Astrocyte of the cerebellum (primary cell): ENCODE measurements at regions not wholly inside any gene's neighbourhood (a gene's known extent, or its start where the extent isn't known, plus 50 kb on each side); places are given as distances from the start of the nearest gene placed in this dataset.
"Not testable (repeated sequence)": the region's sequence is repeated elsewhere in the genome, so short reads cannot be mapped to it uniquely, and the experiment has no call there.

Experiments used
- DNase-seq: peaks from one replicate; pipeline ENCODE4 v3.0.0-alpha.2; 2011; ENCODE audit warnings: low read depth
- H3K4me3 ChIP-seq: 2 replicates; pipeline ENCODE4 v1.5.1; 2011; ENCODE audit warnings: mild to moderate bottlenecking, low read depth, low read length, moderate library complexity
- in situ Hi-C: cut with HindIII; loops from 2 replicates; pipeline ENCODE4 v1.10.0; 2017; ENCODE audit warnings: low sequenced_read_pairs
- TF ChIP-seq, protein P1 (sequence below): IDR thresholded peaks from 2 replicates; pipeline ENCODE4 v1.5.1; 2012; ENCODE audit warnings: low read length, low read depth, moderate library complexity, mild to moderate bottlenecking; ENCODE audit errors: missing control alignments

DNA sequence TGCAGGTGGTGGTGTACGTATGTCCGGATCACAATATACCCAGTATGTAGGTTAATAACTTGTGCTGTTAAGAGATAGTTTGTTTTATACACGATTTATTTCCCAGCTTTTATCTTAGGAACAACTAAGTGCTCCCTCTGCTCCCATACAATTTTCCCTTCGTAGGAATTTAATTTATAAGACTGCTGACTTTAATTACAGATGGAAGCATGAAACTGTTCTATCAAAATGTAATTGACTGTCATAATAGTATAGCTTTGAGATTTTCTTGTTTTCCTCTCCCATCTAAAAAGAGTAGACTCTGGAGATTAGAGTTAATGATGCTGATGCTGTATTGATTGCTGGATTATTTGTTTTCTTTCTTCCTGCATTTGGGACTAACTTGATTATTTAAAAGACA is 370.7 kb upstream of the SGO1 start:
- no peak for DNase-seq
- in situ Hi-C loops: no loop called here
- TF ChIP-seq, protein P1, sequence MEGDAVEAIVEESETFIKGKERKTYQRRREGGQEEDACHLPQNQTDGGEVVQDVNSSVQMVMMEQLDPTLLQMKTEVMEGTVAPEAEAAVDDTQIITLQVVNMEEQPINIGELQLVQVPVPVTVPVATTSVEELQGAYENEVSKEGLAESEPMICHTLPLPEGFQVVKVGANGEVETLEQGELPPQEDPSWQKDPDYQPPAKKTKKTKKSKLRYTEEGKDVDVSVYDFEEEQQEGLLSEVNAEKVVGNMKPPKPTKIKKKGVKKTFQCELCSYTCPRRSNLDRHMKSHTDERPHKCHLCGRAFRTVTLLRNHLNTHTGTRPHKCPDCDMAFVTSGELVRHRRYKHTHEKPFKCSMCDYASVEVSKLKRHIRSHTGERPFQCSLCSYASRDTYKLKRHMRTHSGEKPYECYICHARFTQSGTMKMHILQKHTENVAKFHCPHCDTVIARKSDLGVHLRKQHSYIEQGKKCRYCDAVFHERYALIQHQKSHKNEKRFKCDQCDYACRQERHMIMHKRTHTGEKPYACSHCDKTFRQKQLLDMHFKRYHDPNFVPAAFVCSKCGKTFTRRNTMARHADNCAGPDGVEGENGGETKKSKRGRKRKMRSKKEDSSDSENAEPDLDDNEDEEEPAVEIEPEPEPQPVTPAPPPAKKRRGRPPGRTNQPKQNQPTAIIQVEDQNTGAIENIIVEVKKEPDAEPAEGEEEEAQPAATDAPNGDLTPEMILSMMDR: no peak
- H3K4me3 ChIP-seq: no peak overlapping the region

DNA sequence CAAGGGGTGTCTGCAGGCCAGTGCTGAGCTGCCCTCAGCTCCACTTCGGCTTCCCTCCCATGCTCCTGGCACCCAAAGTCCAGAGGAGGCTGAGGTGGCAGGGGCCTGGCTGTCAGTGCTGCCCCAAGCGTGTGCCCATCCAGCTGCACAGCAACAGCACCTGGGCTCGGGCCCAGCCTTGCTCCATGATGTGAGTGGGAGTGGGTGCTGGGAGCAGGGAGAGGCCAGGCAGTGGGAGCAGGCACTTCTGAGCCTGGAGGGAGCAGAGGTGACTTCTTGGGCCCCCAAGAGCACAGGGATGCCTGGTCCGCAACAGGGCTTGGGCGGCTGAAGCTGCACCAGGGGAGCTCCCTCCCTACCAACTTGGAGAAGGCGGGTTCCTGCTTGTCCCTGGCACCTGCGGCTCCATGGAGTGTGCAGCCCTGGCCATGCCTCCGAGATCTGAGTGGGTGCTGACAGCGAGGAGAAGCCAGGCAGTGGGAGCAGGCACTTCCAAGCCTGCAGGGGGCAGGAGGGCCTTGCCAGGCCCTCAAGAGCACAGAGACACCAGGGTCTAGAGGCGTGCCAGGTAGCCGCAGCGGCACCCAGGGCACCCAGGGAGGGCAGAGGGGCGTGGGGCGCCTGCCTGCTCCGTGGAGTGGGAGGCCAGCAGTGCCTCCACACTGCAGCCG is 366.7 kb upstream of the SGO1 start:
- in situ Hi-C loops: no loop called here
- H3K4me3 ChIP-seq: no peak overlapping the region
- DNase-seq: no peak
- TF ChIP-seq, protein P1: no peak

DNA sequence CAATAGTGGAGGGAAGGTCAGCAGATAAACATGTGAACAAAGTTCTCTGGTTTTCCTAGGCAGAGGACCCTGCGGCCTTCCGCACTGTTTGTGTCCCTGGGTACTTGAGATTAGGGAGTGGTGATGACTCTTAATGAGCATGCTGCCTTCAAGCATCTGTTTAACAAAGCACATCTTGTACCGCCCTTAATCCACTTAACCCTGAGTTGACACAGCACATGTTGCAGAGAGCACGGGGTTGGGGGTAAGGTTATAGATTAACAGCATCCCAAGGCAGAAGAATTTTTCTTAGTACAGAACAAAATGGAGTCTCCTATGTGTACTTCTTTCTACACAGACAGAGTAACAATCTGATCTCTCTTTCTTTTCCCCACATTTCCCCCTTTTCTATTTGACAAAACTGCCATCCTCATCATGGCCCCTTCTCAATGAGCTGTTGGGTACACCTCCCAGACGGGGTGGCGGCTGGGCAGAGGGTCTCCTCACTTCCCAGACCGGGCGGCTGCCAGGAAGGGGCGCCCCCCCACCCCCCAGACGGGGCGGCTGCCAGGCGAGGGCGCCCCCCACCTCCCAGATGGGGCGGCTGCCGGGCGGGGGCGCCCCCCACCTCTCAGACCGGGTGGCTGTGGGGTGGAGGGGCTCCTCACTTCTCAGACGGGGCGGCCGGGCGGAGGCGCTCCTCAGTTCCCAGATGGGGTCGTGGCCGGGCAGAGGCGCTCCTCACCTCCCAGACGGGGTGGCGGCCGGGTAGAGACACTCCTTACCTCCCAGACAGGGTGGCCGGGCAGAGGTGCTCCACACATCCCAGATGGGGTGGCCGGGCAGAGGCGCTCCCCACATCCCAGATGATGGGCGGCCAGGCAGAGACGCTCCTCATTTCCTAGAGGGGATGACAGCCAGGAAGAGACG is 361.6 kb upstream of the SGO1 start:
- in situ Hi-C loops, H3K4me3 ChIP-seq, DNase-seq: not testable (repeated sequence)

DNA sequence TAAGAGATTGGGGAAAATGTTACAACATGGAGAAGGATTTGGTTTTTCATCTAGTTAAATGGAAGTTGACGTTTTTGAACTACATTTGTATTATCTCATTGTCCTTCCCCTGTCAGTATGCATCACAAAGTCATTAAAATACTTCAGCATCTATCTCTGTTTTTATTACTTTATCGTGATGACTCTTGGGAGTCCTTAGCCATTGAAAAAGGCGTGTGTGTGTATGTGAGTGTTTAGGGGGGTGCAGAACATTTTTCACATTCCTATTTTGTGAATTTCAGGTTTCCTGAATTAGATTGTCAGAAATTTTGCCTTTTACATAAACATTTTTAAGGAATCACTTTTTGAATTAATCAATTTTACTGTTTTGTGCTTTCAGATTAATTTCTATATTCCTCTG is 360.6 kb upstream of the SGO1 start:
- no peak for DNase-seq
- no peak overlapping the region for H3K4me3 ChIP-seq

DNA sequence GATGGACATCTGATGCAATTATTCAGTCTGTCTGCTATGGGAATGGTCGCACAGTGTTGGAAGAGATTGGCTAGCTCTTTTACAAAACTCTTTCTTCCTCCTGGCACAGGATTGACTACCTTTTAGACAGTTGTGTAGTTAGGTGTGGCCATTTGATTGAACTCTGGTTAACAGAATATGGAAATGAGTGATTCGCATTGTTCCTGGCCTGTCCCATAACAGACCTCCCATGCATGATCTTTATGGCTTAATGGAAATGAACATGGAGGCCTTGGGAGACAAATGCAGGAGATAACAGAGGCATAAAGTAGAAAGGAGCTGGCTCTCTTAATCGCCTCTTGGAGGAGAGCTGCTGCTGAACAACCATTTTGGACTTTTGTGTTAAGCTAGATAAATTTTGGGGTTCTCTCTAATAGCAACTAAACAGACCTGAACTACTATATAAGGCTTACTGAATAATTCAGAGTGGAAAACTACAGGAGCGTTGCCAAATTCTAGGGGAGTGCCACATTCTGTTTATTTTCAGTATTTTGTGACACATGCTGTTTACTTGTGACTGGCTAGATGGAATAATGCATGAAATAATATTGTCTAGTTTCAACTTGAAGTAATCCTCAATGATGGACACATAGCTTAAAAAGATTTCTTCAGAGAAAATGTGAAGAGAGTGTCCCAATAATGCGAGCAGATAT is 357.7 kb upstream of the SGO1 start:
- TF ChIP-seq, protein P1: no peak
- no peak overlapping the region for H3K4me3 ChIP-seq
- in situ Hi-C loops: no loop called here
- DNase-seq: no peak

More for the DNA sequence above, 360.6 kb upstream of the SGO1 start:
- in situ Hi-C loops: no loop called here
- TF ChIP-seq, protein P1: no peak

DNA sequence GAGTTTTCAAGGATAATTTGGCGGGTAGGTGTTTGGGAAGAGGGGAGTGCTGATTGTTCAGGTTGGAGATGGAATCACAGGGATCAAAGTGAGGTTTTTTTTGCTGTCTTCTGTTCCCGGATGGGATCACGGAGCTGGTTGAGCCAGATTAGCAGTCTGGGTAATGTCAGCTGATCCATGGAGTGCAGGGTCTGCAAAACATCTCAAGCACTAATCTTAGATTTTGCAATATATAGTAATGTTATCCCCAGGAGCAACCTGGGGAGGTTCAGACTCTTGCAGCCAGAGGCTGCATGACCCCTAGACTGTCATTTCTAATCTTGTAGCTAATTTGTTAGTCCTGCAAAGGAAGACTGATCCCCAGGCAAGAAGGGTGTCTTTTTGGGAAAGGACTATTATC is 354.1 kb upstream of the SGO1 start:
- in situ Hi-C loops: no loop called here
- DNase-seq: no peak
- TF ChIP-seq, protein P1: no peak
- H3K4me3 ChIP-seq: no peak overlapping the region
